C4-2B (cell line): ENCODE measurements at regions not wholly inside any gene's neighbourhood (a gene's known extent, or its start where the extent isn't known, plus 50 kb on each side); places are given as distances from the start of the nearest gene placed in this dataset.

Experiments used
- ZFX ChIP-seq: fragments of 450-650 bp; IDR thresholded peaks from 2 replicates; pipeline ENCODE4 v1.6.1; 2017
- TF ChIP-seq, protein P1 (sequence below): fragments of 450-650 bp; conservative IDR thresholded peaks from 2 replicates; pipeline ENCODE4 v1.5.1; 2017; ENCODE audit warnings: mild to moderate bottlenecking

DNA sequence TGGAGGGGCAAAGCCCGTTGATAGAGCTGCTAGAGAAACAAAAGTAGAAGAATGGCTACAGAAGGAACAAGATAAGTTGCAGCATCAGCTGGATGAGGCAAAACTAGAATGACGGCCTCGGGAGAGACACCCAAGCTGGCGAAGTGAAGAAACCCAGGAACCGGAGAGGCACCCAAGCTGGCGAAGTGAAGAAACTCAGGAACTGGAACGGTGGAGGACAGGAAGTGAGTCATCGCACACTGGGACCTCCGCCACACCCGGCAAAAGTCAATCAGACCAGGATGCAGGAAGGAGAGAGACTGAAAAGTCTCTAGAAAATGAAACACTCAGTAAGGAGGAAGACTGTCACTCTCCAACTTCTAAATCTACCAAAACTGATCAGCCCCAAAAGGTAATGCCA, 133.0 kb upstream of the NEBL start:
- TF ChIP-seq, protein P1, sequence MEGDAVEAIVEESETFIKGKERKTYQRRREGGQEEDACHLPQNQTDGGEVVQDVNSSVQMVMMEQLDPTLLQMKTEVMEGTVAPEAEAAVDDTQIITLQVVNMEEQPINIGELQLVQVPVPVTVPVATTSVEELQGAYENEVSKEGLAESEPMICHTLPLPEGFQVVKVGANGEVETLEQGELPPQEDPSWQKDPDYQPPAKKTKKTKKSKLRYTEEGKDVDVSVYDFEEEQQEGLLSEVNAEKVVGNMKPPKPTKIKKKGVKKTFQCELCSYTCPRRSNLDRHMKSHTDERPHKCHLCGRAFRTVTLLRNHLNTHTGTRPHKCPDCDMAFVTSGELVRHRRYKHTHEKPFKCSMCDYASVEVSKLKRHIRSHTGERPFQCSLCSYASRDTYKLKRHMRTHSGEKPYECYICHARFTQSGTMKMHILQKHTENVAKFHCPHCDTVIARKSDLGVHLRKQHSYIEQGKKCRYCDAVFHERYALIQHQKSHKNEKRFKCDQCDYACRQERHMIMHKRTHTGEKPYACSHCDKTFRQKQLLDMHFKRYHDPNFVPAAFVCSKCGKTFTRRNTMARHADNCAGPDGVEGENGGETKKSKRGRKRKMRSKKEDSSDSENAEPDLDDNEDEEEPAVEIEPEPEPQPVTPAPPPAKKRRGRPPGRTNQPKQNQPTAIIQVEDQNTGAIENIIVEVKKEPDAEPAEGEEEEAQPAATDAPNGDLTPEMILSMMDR, result no peak
- TF ChIP-seq ZFX, result no peak
